ENCODE measurements at regions not wholly inside any gene's neighbourhood (a gene's known extent, or its start where the extent isn't known, plus 50 kb on each side); places are given as distances from the start of the nearest gene placed in this dataset.

- no peak for TF ChIP-seq GATA3 (IDR thresholded peaks at IDR 0.05; ENCODE audit: low read depth, low read length)
- no peak for TF ChIP-seq GATA2 (IDR thresholded peaks at IDR 0.05; ENCODE audit: low read depth, low read length)
Observed at GRCh38 chr10:25805986-25806385, 128.0 kb upstream of the MYO3A start.

Measured in SH-SY5Y (cell line).